NCI-H2196 treated with DMSO at 0.1 percent for 48 hours (cell line): ENCODE measurements at regions not wholly inside any gene's neighbourhood (a gene's known extent, or its start where the extent isn't known, plus 50 kb on each side); places are given as distances from the start of the nearest gene placed in this dataset.

Experiments
- DNase-seq: peaks from one replicate; lab custom pipeline; 2025; ENCODE audit not compliant: unreplicated experiment; lab: John Stamatoyannopoulos, UW

DNA sequence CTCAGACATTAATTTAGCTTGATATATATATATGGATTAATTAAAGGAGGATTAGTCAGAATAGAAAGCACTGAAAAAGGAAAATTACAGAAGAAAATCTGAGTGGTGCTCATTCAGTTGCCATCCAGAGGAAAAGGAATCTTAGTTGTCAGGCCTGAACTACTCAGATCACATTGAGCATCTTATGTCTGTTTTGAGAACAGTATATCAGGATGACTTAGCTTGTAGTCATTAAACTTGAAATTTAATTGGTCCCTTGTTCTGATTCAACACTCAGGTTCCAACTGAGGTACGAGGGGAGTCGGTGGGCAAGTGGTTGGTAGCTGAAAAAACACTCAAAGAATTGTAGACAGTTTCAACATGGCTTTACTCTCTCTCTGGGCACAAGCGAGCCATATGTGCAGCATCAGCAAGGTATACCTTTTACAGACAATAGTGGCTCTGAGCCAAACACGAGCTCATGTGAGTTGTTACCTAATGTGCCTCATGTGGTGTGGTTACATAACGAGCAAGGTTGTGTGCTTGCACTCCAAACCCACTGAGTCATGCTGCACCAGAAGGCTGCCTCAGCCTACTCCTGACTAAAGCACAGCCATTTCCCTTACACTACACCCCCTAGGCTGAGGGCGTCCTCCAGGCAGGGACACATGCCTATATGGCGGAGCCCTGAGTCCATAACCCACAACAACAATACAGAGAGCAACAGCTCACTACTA lies 73.0 kb upstream of the HMGN3 start:
- DNase-seq: no peak

GRCh38 chr6:79305020-79305419 lies 70.5 kb upstream of the HMGN3 start:
- no peak for DNase-seq

DNA sequence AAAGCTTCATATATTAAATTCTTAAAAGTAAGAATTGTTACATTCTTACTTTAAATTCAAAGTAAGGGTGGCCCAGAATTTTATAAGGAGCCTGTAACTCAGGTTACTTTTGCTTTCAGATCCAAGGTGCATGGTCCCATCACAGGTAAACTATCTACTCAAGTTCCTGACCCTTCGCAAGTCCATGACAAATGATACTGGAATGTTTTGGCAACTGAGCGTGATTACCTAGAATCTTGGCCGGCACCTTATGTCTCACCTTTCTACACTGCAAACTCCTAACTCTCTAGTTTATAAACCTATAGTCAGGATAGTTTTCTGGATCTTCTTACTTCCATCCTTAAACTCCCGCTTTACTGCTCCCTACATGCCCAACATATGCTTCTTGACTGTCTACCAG lies 67.9 kb upstream of the HMGN3 start:
- no peak for DNase-seq

GRCh38 chr6:79301290-79301689 lies 66.8 kb upstream of the HMGN3 start:
- no peak for DNase-seq

- no peak for DNase-seq
These were observed 61.7 kb upstream of the HMGN3 start for GRCh38 chr6:79296211-79296610.
